ENCODE measurements at regions not wholly inside any gene's neighbourhood (a gene's known extent, or its start where the extent isn't known, plus 50 kb on each side); places are given as distances from the start of the nearest gene placed in this dataset.

- in situ Hi-C loops (cut with MboI; ENCODE audit: low pct_unique_long_range_greater_than_20kb, low sequenced_read_pairs): no loop called here
- DNase-seq: no peak
These were observed 216.4 kb upstream of the MYT1L start for GRCh38 chr2:2547451-2547850.

DNA sequence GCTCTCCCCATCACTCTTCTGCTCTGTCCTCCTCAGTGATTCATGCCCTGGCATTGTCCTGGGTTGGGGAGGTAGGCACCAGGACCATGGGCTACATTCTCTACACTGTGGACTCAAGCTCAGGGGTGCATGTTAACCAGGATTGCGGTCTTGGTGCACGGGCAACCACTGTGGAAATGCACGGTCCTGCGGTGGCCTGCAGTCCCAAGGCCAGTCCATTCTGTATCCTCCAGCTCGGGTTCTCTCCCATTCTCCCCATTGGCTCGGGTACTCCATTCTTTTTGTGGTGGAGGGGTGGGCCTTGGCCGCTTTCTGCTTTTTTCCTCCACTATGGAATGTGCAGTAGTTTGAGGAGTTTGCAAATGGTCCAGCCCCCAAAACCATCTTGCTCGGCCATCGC is 215.0 kb upstream of the MYT1L start:
- no peak for DNase-seq
- in situ Hi-C loops (cut with MboI; ENCODE audit: low pct_unique_long_range_greater_than_20kb, low sequenced_read_pairs): no loop called here

DNA sequence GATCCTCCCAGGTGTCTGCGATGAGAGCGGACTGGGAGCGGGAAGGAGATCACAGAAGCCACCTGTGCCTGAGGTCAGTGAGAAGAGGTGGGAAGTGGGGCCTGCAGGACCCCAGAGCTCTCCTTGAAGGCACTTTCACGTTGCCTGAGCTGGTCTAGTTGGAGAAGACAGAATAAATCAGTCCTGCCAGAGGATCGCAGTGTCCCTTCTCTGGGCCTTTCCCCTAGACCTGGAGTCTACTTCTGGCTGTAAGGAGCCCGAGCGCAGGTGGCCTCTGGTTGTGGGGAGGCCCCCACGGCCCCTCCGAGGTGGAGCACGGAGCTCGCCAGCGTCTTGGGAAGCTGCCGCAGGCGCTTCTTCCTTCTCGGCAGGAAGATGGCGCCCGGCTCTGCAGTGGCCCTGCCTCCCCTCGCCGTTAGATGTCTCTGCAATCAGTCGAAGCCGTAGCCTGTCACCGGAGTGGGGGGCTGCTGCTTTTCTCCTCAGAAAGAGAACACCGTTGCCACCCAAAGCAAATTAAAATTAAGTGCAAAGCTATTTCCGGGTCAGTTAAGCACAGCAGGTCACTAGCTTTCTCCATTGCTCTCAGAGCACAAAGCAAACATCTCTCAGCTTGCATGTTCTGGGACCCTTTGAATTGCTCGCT is 212.0 kb upstream of the MYT1L start:
- in situ Hi-C loops (cut with MboI; ENCODE audit: low pct_unique_long_range_greater_than_20kb, low sequenced_read_pairs): no loop called here
- DNase-seq: no peak

DNA sequence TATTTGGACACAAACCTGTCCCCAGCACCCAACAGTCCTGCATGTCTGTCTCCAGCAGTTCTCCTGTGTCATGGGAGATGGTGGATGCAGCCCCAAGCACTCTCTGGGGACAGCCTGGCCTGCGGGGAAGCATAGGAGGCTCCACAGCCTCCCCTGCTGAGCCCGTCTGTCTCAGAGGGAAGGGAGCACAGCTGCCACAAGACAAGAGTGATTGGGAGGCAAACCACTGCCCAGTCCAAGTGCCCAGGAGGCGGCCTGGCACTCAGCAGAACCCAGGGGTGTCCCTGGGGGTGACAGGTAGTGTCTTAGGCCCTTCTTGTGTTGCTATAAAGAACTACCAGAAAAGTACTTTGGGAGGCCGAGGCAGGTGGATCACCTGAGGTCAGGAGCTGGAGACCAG is 211.2 kb upstream of the MYT1L start:
- DNase-seq: no peak
- in situ Hi-C loops (cut with MboI; ENCODE audit: low pct_unique_long_range_greater_than_20kb, low sequenced_read_pairs): no loop called here

- in situ Hi-C loops (cut with MboI; ENCODE audit: low pct_unique_long_range_greater_than_20kb, low sequenced_read_pairs): no loop called here
- DNase-seq: no peak
These were observed 209.3 kb upstream of the MYT1L start for GRCh38 chr2:2540406-2540805.

DNA sequence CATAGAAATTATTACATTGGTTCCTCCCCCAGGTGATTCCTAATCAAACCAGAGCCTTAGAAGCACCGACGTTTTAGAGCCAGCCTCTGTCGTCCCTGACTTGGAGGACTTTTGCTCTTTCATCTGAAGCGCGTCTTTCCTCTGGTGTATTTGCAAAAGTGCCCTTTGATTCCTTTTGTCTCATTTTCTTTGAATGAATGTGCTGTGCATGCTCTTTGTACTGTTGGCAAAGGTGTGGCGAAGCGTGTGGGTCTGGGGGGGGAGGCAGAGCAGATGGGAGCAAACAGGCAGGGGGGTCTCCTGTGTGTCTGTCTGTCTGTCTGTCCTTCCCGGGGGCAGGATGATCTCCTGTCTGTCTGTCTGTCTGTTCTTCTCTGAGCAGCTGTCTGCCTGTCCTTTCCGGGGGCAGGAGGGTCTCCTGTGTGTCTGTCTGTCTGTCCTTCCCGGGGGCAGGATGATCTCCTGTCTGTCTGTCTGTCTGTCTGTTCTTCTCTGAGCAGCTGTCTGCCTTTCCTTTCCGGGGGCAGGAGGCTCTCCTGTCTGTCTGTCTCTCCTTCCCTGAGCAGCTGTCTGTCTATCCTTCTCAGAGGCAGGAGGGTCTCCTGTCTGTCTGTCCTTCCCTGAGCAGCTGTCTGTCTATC is 205.5 kb upstream of the MYT1L start:
- no peak for DNase-seq
- in situ Hi-C loops (cut with MboI; ENCODE audit: low pct_unique_long_range_greater_than_20kb, low sequenced_read_pairs): no loop called here

DNA sequence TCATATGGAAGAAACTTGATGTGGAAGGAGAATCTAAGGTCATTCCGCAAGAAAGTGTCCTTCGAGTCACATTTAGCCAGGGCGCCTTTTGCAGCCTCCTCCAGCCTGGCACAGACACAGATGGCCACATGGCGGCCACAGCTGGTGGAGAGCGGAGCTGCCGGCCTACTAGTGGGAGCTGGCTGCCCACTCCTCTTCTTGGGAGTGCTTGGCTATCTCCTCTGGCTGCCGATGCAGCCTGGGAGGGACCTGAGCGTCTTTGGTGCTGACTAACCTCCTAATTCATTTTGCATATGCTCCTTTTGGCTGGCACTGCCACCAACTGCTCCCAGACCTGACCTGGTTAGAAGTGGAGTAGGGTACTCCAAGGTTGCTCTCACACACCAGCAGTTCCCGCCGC is 199.3 kb upstream of the MYT1L start:
- no peak for DNase-seq
- in situ Hi-C loops (cut with MboI; ENCODE audit: low pct_unique_long_range_greater_than_20kb, low sequenced_read_pairs): no loop called here

- DNase-seq: no peak
- in situ Hi-C loops (cut with MboI; ENCODE audit: low pct_unique_long_range_greater_than_20kb, low sequenced_read_pairs): no loop called here
These were observed 197.8 kb upstream of the MYT1L start for GRCh38 chr2:2528846-2529245.

DNA sequence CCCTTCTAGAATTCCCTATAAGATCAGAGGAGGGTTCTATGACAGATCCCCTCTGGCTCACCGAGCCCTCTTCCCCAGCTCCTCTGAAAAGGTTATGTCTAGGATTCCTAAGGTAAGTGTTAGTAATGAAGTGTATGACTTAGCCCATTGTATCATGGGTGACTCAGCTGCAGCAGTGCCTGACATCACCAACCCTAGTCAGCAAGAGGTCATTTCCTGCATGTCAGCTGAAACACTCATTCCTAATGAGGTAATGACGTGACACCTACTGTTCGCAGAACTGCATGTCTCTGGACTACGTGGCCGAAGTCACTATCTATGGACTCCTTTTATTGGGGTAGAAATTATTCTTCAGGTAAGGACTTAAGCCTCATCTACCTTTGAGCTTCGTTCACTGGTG is 196.1 kb upstream of the MYT1L start:
- no peak for DNase-seq
- in situ Hi-C loops (cut with MboI; ENCODE audit: low pct_unique_long_range_greater_than_20kb, low sequenced_read_pairs): no loop called here

- in situ Hi-C loops (cut with MboI; ENCODE audit: low pct_unique_long_range_greater_than_20kb, low sequenced_read_pairs): no loop called here
- DNase-seq: no peak
These were observed 193.4 kb upstream of the MYT1L start for GRCh38 chr2:2524348-2524941.

DNA sequence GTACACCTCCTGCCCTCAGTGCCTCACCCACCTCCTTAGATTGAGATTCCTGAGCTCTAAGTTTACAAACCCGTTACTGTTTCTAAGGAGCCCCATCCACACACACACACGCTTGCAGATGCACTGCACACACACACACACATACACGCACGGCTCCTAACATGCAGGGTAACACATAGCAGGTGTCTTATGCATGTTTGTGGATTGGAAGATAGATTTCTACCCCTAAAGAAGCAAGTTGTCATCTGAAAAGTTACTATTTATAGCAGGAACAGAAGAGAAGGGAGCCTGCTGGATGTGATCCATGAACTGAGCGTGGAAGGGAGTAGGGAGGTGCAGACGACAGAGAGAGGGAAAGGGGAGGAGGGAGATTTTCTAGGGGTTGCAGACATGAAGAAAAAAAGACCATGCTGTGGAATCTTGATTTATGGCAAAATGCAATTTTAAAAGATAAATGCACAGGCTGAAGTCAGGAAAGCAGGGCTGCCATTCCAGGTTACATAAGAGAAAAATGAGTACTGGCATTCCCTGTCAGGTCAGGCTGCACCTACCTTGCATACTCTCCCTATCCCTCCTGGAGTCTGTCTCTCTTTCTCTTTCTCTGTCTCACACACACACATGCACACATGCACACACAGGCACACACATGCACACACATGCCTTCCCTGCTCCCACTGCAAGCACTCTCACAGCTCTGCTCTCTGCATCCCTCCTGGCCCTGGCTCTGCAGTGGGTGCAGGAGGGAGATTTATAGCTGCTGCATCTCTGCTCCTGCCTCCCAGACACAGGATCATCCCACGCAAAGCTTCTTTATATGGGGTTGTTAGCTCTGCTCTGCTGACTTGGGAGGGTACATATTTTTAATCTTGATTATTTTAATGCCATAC is 192.6 kb upstream of the MYT1L start:
- in situ Hi-C loops (cut with MboI; ENCODE audit: low pct_unique_long_range_greater_than_20kb, low sequenced_read_pairs): no loop called here
- DNase-seq: no peak

DNA sequence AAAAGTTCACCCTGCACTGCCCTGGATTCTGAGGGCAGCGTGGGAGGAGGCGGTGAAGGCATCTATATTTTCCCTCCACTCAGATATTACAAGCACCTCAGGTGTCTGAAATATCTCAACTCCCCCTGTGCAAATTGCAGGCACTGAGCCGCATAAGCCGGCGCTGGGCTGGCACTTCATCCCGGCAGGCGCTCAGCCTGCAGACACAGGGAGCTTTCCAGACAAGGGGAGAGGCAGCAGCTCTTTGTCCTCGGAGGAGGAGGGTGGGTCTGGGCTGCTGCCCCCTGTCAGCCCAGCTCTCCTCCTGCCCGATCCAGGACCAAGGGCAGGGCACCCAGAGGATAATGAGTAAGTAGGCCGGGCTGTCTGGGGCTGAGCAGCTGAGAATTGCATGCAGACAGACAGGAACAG is 189.3 kb upstream of the MYT1L start:
- no peak for DNase-seq
- in situ Hi-C loops (cut with MboI; ENCODE audit: low pct_unique_long_range_greater_than_20kb, low sequenced_read_pairs): no loop called here

GRCh38 chr2:2519381-2519780 is 188.3 kb upstream of the MYT1L start:
- in situ Hi-C loops (cut with MboI; ENCODE audit: low pct_unique_long_range_greater_than_20kb, low sequenced_read_pairs): no loop called here
- DNase-seq: no peak

- no peak for DNase-seq
- in situ Hi-C loops (cut with MboI; ENCODE audit: low pct_unique_long_range_greater_than_20kb, low sequenced_read_pairs): no loop called here
These were observed 186.3 kb upstream of the MYT1L start for GRCh38 chr2:2517399-2517798.

DNA sequence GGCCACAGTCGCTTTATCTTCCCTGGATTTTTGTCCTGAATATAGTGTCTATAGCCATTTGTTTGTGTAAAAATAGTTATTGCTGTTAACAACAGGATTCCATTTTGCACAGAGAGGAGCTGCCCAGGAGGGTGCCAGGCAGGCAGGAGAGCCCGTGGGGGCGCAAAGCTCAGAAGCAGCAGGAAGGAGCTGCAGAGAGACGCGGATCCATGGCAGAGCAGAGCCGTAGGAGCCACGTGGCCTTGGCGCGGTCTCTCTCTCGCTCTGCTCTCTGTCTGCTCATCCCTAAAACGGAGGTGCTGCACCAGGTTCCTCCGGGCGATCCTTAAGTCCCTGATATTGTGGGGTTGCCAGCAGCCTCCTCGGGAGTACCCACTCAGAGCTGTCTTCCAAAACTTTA is 185.3 kb upstream of the MYT1L start:
- DNase-seq: no peak
- in situ Hi-C loops (cut with MboI; ENCODE audit: low pct_unique_long_range_greater_than_20kb, low sequenced_read_pairs): no loop called here

DNA sequence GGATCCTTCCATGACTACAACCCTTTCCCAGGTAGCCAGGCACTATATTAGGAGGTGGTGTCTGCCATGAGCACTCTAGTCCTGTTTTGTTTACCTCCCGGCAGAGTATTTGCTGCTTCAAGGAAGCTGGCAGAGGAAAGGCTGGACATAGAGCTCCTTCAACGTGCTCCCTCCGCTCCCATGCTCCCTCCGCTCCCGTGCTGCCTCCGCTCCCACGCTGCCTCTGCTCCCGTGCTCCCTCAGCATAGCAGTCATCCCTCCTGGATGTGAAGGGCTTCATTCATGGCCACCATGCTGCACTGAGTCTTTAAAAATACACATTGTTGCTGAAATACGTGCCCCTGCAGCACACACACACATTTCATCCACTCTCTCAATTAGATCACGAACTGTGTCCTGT is 181.9 kb upstream of the MYT1L start:
- DNase-seq: no peak
- in situ Hi-C loops (cut with MboI; ENCODE audit: low pct_unique_long_range_greater_than_20kb, low sequenced_read_pairs): no loop called here

DNA sequence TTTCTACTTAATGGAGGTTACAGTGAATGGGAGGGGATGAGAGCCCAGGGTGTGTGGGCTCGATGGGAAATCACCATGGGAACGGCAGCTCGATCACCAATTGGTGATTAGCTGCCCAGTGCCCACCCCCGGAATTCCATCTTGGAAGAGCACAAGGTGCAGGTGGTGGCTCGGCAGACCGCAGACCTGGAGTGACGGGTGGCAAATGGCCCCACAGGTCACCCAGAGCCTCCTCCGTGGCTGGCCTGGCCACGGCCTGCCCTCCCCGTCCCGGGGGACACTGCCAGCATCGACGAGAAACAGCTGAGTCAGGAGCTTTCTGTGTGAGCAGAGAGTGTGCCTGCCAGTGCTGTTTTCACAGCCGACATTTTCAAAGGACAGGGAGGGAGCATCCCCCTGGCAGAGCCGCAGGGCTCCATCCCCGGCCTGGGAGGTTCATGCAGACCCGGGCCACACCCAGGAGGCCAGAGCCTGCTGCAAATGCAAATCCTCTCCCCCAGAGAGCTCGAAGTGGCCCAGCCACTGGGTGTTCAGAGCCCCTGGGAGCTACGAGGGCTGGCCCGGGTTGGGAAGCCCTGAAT is 176.4 kb upstream of the MYT1L start:
- DNase-seq: no peak
- in situ Hi-C loops (cut with MboI; ENCODE audit: low pct_unique_long_range_greater_than_20kb, low sequenced_read_pairs): no loop called here

DNA sequence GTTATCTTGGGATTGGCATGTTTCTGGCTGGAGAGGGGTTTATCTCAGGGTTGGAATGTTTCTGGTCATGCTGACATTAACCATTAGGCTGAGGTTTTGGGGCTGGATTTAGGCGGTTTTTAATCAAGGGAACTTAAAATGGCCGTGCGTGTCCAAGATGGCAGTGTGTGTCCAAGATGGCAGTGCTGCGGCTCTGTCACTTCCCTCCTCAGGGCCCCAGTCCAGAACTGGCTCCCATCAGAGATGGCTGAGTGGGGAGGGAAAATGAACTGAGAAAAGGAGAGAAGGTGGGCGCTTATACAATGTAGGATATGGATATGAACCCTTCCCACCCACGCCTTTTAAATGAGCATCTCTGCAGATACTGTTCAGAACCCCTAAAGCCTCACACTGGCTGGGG is 175.5 kb upstream of the MYT1L start:
- no peak for DNase-seq
- in situ Hi-C loops (cut with MboI; ENCODE audit: low pct_unique_long_range_greater_than_20kb, low sequenced_read_pairs): no loop called here

DNA sequence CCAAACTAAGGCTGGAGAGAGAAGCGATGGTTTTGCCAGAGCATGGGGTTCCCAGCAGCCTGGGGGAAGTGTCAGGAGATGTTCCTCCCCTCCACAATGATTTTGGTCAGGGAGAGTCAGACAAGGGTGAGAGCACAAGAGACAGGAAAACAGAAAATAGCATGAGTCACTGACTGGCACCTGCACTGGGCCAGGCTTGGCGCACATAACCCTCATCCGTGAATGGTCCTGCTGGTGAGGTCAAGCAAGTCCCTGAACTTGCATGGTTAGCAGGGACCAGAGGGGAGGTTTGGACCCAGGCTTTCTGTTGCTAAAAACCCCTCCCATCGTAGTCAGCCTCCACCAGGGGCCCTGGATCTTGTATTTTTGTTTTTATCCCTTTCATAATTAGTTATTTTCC is 174.5 kb upstream of the MYT1L start:
- in situ Hi-C loops (cut with MboI; ENCODE audit: low pct_unique_long_range_greater_than_20kb, low sequenced_read_pairs): no loop called here

More for the DNA sequence above, 174.5 kb upstream of the MYT1L start:
- no peak for DNase-seq
